GM12891 (cell line): ENCODE measurements at regions not wholly inside any gene's neighbourhood (a gene's known extent, or its start where the extent isn't known, plus 50 kb on each side); places are given as distances from the start of the nearest gene placed in this dataset.

Experiments used
- DNase-seq: peaks from one replicate; pipeline ENCODE4 v3.0.0; 2011; ENCODE audit warnings: low spot score; ENCODE audit not compliant: insufficient read length
- FAIRE-seq: peaks from 2 replicates; lab custom pipeline; 2011; peaks lifted over from hg19 to GRCh38; lab: Jason Lieb, UNC
- PAX5 ChIP-seq: IDR thresholded peaks from 2 replicates; pipeline ENCODE4 v1.6.1; 2011; ENCODE audit warnings: low read length, moderate library complexity, mild to moderate bottlenecking; ENCODE audit not compliant: insufficient read depth, severe bottlenecking
- POLR2A ChIP-seq: IDR thresholded peaks from 2 replicates; pipeline ENCODE4 v1.6.1; 2011; ENCODE audit warnings: low read depth, low read length, control low read depth
- POLR2AphosphoS5 ChIP-seq: IDR thresholded peaks from 2 replicates; pipeline ENCODE4 v1.6.1; 2011; ENCODE audit warnings: low read depth, low read length, control low read depth
- POU2F2 ChIP-seq: IDR thresholded peaks from 2 replicates; pipeline ENCODE4 v1.6.1; 2011; ENCODE audit warnings: low read depth, mild to moderate bottlenecking, control low read depth, low read length, moderate library complexity
- SPI1 ChIP-seq: IDR thresholded peaks from 2 replicates; pipeline ENCODE4 v1.6.1; 2011; ENCODE audit warnings: low read depth, low read length, control low read depth
- TAF1 ChIP-seq: IDR thresholded peaks from 2 replicates; pipeline ENCODE4 v1.6.1; 2011; ENCODE audit warnings: low read depth, low read length, control low read depth

DNA sequence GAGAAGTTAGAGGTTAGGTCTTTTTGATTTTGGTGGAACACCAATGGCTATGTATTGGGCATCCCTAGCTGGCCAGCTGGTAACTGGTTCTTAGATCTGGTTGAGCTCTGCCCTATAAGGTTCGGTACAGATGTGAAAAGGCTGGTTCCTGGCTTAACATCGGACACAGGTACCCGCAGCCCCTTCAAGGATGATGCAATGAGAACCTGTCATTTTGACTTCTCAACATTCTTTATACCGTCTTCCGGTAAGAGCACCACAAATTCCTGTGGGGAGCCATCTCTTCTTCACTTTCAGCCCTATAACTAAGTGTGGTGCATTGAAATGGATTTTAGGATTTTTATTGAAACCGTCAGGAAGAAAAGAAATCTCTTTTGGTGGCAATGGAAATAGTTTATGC is 222.8 kb downstream of the ADAMTS9 start:
- DNase-seq: no peak
- TF ChIP-seq SPI1: no peak
- no peak for TF ChIP-seq POLR2A
- TF ChIP-seq POU2F2: no peak
- no peak for TF ChIP-seq PAX5
- TF ChIP-seq TAF1: no peak
- no peak for TF ChIP-seq POLR2AphosphoS5
- no peak for FAIRE-seq

DNA sequence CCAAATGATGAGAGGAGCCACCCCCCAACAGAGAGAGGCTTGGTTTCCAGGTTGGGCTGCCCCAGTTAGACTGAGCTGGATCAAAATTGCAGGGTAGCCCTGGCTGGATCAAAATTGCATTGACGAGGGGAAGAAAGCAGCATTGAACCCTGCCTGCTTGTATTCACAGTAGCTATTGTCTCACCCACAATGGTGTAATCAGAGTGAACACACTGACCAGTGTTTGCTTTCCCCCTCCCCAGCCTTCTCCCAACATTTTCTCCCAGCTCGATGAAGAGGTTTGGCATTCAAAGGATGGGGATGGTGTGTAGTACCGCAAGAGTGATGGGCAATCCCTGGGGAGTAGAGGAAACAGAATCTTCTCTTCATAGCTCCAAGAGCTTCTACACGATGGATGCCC is 223.8 kb downstream of the ADAMTS9 start:
- DNase-seq (no peak), FAIRE-seq (no peak)
- TF ChIP-seq TAF1 (no peak), POLR2A (no peak), PAX5 (no peak), POU2F2 (no peak)

DNA sequence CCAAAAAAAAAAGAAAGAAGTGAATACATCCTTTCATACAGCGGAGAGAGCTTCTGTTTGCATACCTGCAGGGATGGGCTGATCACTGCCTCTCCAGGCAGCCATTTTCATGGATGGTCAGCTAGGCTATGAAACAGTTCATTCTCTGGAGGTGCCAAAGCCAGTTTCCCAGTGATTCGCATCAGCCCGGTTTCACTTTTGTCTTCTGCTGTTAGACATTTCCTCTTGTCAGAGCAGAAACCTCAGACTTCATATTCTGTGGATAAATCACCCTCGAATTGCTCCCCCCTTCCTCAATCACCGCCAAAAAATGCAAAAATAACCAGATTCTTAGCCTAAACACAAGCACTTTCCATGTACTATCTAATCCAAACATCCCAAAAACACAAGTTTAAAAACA is 225.6 kb downstream of the ADAMTS9 start:
- TF ChIP-seq SPI1 (no peak), POU2F2 (no peak), POLR2AphosphoS5 (no peak), PAX5 (no peak), POLR2A (no peak), TAF1 (no peak)
- DNase-seq (no peak), FAIRE-seq (no peak)

DNA sequence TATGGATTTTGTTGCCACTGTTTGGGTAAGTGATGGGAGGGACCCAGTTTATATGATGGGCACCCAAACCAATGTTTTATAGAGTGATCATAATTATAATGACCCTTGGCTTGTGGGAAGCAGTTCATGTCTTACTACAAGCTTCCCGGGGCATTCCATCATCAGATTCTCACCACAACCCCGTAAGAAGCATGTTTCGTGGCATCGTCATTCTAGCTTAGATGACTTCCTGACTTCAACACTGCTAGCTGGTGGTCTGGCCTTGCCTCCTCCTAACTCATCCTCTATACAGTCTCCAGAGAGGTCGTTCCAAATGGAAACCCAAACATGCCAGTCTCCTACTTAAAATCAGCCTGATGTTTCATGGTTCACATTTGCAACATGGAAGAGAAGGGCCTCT is 226.9 kb downstream of the ADAMTS9 start:
- no peak for FAIRE-seq
- DNase-seq: no peak
- TF ChIP-seq TAF1 (no peak), POLR2AphosphoS5 (no peak), SPI1 (no peak), PAX5 (no peak), POU2F2 (no peak), POLR2A (no peak)

DNA sequence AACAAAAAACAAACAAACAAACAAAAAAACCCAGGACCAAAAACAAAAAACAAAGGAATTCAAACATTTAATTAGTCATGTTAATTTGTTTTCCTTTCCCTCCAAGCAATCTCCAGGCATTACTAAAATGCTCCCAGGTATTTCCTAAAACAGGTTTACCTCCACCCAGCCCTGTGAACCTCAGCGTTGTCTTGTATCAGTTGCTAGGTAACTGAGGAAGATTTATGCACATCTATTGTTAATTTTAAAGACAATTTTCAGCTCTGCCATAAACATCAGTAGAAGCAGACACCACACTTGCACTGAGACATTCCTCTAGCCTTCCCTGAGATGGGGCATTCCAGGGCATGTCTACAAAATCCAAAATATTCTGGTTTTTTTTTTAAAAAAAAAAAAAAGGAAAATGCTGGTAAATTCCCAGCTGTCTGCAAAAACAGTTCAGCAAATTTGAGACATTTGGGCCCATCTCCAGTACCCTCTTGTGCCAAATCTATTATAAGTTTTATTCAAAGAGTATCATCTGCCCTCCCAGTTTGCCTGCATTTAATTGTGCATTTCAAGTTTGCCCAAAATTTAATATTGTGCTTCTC is 227.6 kb downstream of the ADAMTS9 start:
- DNase-seq (no peak), FAIRE-seq (no peak)
- TF ChIP-seq PAX5 (no peak), POU2F2 (no peak), SPI1 (no peak), POLR2AphosphoS5 (no peak), TAF1 (no peak), POLR2A (no peak)

DNA sequence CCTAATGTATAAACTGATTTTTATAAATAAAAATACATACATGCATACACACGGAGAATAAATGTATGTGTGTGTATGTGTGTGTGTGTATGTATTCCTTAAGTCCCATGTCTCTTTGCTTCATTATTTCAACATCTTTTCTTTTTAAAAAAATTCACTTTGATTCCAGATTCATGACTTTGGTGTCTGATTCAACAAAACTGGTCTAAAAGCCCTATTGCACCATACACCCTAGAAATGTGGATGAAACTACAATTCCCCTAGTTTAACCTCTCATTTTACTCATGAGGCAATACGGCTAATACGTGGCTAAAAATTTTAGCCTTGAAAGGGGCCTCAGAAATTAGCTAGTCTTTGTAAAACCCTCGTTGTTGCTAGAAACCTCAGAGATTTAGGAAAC is 228.1 kb downstream of the ADAMTS9 start:
- DNase-seq: no peak
- TF ChIP-seq POU2F2: no peak
- TF ChIP-seq POLR2AphosphoS5: no peak
- FAIRE-seq: no peak

DNA sequence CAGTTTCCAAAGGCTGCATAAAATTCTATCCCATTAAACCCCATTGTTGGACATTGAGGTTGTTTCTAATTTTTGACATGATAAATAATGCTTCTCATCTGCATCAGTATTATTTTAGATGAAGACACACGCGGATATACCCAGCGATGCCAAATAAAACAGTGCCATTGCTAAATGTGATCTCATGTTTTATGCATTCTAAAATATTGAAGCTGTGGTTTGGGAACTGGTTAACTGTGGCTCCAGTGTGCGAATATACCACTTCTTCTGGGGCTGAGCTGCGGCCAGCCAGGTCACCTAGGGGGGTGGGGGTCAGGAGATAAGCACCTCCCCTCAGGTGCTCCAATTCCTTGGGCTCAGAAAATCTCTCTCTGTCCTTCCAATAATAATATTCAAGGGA is 230.0 kb downstream of the ADAMTS9 start:
- FAIRE-seq (no peak), DNase-seq (no peak)
- TF ChIP-seq PAX5: no peak
- no peak for TF ChIP-seq POLR2AphosphoS5
- no peak for TF ChIP-seq SPI1
- no peak for TF ChIP-seq POU2F2
- no peak for TF ChIP-seq POLR2A
- no peak for TF ChIP-seq TAF1

DNA sequence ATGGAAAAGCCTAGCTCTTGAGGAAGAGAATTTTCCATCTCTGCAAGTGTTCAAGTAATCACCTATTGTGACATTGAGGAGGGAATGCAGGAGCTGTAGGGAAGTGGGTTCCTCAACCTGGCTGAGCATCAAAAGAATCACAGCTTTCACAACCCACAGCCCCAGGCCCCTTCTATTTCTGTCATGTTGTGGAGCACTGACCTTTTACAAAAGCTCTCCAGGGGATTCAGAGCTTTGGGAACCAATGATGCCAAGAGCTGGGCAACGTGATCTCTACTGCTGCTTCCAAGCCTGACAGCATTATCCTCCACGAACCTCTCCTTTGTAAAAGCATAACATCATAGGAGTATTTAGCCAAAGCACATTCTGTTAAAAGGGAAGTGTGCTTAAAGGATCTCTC is 231.1 kb downstream of the ADAMTS9 start:
- TF ChIP-seq POLR2A: no peak
- no peak for TF ChIP-seq POU2F2
- TF ChIP-seq PAX5: no peak
- no peak for TF ChIP-seq TAF1
- TF ChIP-seq SPI1: no peak
- FAIRE-seq: no peak
- no peak for DNase-seq

DNA sequence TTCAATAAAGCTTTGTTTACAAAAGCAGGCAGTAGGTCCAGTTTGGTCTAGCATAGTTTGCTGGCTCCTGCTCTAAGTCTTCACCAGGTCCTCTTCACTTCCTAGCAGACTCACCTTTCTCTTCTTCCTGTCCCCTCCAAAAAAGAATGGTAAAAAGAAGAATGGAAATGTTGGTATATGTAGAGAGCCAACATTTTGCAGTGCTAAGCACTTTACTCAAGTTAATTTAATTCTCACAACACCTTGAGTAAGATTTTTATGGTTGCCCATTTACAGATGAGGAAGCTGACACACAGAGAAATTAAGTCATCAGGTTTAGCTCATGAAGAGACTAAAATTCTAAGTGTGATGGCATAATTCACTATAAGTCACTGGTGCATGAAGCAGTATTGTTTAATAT is 230.1 kb upstream of the PRICKLE2 start:
- DNase-seq (no peak), FAIRE-seq (no peak)
- TF ChIP-seq SPI1: no peak
- no peak for TF ChIP-seq POLR2AphosphoS5
- no peak for TF ChIP-seq POU2F2
- no peak for TF ChIP-seq TAF1
- TF ChIP-seq PAX5: no peak
- no peak for TF ChIP-seq POLR2A

DNA sequence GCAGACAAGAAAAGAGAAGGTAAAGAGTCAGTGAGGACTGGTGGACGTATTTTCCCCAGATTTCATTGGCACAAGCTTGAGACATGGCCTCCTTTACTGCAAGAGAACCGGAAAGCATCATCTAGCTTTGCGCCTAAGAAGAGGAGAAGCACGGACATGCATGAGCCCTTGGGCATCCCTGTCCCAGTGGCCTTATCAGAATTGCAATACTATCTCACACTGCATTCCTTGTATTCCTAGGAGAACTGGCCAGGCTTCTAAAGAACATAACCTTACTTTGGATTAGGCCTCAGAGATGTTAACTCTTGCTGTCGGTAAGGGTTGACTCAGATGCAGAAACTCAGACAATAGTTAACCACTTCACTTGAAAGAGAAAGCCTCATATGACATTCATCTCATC is 229.5 kb upstream of the PRICKLE2 start:
- no peak for DNase-seq
- no peak for FAIRE-seq
- TF ChIP-seq POLR2AphosphoS5 (no peak), SPI1 (no peak), TAF1 (no peak), POLR2A (no peak), PAX5 (no peak), POU2F2 (no peak)

DNA sequence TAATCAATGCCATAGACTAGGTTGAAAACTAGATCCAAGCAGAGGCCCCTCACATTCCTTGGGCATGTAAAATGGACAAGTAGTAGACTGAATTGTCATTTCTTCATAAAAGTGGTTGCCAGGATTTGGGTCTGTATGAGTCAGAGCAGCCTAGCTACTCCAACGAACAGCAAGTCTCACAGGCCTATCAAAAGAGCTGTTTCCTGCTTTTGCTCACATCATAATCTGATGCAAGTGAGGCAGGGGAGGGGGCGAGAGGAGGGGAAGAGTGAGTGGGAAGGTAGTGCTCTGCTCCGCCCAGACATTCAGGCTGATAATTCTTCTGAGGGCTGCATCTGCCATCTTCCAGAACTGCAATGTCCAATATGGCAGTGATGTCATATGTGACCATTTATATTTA is 228.9 kb upstream of the PRICKLE2 start:
- FAIRE-seq (no peak), DNase-seq (no peak)
- no peak for TF ChIP-seq PAX5
- TF ChIP-seq SPI1: no peak
- TF ChIP-seq POU2F2: no peak
- TF ChIP-seq POLR2A: no peak
- TF ChIP-seq POLR2AphosphoS5: no peak
- no peak for TF ChIP-seq TAF1
